Lung microvascular endothelial cell (primary cell): ENCODE measurements at regions not wholly inside any gene's neighbourhood (a gene's known extent, or its start where the extent isn't known, plus 50 kb on each side); places are given as distances from the start of the nearest gene placed in this dataset.

Experiments used
- DNase-seq, 2 donors: peaks; one replicate each; pipeline versions ENCODE4 v3.0.0 to v3.0.0-alpha.2; 2010; ENCODE audit warnings: low read depth in 2 of 2

GRCh38 chr16:7185165-7185564 is 147.5 kb upstream of the RBFOX1 start:
- no peak for DNase-seq

DNA sequence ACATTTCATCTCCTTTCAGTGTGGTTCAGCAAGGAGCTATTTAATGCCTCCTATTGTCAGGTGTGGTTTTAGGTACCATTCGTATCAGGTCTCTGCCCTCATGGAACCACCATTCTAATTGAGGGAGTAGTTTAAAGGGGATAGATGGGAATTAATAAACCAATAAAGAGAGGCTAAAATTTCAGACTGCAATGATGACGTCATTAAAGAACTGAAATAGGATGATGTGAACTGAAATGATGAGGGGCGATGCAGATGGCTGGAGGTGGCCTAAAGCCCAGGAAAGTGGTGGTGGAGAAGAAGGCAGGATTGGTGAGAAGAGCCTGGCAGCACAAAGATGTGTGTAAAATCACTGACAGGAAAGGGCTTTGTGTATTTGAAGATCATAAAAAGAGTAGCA is 148.9 kb upstream of the RBFOX1 start:
- DNase-seq = no peak

DNA sequence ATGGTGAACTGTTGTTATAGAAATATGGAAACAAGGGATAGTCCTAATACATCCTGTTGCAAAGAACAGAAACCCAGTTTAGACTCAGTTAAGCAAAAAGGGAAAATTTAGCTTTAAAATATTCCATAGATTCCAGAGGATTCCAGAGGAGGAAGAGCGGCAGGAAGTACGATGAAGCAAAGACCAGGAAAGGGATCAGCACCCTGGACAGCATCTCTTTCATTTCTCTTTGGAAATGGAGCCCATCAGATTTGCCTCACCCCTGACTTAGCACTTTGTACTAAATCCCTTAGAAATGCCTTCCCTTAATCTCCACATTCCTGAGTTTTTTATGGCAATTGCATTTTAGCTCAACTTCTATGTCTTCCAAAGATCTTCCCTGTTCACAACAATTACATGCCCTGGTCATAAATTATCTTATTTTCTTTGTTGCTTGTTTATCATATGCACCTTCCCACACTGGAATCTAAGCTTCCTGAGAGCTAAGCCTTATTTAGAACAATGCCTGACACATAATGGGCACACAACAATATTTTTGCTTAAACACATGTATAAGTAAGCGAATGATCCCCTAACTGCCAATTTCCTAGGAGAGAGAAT is 150.0 kb upstream of the RBFOX1 start:
- DNase-seq = no peak

DNA sequence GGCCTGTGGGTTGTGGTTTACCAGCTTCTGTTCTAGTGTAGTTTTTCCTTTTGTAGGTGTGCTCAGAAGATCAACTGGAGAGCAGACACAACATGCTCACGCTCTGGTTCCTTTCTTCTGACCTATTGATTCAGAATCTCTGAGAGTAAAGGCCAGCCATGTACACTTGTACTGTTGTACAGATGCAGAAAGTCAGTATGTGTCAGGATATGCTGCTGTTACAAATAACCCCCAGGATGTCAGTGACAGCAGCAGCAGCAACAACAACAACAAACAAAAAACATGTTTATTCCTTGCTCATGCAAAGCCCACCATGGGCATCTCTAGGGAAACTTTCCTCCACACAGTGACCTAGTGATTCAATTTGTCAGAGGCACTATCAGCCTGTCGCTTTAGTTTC is 154.8 kb upstream of the RBFOX1 start:
- no peak for DNase-seq

DNA sequence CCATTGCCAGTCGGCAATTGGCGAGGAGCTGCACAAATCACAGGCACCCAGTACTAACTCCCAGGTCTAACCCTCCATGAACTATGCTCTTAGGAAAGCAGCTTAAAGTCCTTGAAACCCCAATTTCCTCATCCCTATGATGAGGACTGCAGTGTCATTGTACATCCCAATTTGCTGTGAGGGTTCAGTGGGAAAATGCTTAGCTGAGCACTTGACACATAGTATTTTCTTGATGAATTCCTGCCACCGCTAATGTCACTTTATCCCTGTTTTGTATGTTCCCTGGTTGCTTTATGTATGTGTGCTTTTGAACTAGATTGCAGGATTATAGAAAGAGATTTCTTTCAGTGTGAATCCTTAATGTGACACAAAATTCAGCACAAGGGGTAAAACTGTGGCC is 161.5 kb upstream of the RBFOX1 start:
- DNase-seq = no peak

DNA sequence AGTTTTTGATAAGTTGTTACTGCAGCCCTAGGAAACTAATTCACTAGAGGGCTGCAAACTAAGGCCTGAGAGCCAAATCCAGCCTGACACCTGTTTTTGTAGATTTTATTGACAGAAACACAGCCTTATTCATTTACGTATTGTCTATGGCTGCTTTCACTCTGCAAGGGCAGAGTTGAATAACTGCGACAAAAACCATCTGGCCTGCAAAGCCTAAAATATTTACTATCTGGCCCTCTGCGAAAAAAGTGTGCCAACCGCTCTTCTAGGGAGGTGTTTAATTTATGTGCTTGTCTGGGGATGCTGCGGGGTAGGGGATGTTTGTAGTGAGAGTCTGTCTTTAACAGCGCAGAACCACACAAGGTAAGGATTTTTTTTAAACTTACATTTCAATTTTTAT is 165.0 kb upstream of the RBFOX1 start:
- DNase-seq = no peak

DNA sequence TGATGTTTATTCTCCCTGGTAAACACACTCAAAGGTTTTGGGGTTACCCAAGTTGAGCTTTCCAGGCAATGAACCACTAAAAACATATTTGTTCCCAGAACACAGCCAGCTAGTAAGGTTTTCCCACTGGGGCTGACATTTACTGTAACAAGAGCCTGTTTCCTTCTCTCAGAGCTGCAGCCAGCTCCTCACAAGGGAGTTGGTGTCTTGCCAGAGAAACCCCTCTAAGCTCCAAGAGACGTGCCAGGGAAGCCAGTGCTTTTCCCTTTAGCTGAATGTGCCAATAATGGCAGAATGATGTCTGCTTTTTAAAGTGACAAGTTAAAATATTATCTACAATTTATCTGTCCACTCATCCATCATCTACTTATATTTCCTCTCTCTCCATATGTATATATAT is 170.8 kb upstream of the RBFOX1 start:
- DNase-seq = no peak

DNA sequence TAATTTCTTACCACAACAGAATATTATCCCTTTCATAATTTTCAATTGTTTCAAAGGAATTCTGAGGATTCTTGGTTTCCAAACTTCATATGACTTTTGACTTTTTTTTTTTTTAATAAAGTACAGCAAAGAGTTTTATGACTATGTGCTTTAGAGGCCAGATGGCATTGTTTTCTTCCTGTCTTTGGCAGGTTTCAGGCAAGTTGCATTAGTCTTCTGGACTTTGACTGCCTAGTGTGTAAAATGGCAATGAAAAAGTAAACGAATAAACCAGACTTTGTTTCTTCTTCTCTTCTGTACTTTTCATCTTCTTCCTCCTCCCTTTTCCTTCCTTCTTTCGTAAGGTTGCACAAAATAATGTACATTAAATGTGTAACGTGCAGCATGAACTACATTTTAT is 172.6 kb upstream of the RBFOX1 start:
- no peak for DNase-seq

DNA sequence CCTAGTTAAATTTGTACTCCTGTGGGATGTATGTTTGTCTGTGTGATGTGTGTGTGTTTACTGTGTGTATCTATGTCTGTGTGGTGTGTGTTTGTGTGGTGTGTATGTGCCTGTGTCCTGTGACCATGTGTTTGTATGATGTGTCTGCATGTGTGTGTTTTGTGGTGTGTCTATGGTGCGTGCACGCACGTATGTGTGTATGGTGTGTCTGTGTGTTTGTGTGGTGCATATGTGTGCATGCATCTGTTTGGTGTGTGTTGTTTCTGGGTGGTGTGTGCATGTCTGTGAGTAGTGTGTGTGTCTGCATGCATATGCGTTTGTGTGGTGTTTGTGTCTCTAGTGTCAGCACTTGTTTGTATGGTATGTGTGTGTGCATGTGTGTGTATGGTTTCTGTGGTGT is 174.2 kb upstream of the RBFOX1 start:
- DNase-seq = no peak

DNA sequence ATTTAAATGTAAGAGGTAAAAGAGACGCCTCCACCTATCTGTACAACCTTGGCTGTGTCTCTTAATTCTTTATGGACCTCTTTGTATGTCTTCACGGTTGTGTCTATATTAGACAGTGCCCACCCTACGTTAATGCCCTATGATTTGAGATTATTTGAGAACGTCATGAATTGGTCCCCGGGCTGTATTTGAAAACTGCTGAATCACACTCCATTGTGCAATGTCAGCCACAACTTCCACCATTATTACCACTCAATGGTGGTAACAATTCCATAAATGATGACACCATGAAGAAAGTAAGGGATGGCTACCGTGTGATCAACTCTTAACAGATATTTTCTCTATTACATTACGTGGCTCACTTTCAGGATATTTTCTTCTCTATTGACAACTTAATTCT is 182.4 kb upstream of the RBFOX1 start:
- no peak for DNase-seq

GRCh38 chr16:7148606-7149005 is 184.0 kb upstream of the RBFOX1 start:
- DNase-seq = no peak

DNA sequence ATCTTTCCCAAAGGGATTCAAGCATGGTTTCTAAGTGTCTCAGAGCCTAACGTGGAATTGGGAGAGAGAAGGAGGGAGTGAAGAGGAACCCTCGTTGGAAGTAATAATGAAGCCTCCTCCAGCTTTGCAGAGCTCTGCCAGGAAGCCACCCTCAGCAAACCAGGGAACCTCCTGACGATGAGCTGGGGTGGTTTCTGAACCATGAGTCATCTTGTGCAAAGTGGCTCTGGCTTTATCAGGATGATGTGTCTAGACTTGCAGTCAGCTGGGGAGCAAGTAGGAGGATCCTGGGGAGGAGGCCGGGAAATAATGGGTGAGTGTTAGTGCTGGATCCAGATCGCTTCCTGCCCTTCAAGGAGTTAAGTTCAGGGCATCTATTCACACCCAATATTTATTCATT is 191.7 kb upstream of the RBFOX1 start:
- DNase-seq = no peak

GRCh38 chr16:7137560-7138330 is 194.9 kb upstream of the RBFOX1 start:
- no peak for DNase-seq

GRCh38 chr16:7132465-7132864 is 200.2 kb upstream of the RBFOX1 start:
- no peak for DNase-seq

- no peak for DNase-seq
These were observed 207.9 kb upstream of the RBFOX1 start for GRCh38 chr16:7124701-7125100.

DNA sequence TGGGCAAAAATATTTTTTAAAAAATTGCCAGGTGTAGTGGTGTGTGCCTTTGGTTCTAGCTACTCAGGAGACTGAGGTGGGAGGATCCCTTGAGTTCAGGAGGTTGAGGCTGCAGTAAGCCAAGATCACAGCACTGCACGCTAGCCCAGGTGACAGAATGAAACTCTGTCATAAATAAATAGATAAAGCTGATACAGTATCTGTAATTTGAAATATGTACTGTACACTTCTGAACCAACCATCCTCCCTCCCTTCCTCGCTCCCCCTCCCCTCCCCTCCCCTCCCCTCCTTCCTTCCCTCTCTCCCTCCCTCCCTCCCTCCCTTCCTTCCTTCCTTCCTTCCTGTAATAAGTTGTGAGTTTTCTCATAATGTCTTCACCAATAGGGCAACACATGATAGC is 208.4 kb upstream of the RBFOX1 start:
- no peak for DNase-seq

DNA sequence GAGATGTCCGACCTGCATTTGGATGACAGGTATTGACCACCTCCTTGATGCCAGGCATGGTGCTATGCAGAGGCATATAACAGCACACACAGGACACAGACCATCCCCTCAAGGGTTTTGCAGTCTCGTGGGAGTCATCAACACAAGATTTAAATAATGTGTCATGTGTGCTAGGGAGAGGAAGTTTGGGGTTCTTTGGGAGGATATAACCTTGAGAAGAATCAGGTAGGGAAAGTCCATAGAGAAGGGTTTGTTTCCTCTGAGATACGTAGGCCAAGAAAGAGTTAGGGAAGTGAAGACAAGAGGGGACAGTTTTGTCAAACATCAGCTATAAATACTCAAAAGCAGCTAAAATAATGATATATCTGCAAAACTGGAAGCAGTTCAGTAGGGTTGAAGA is 215.9 kb upstream of the RBFOX1 start:
- no peak for DNase-seq

GRCh38 chr16:7115898-7116297 is 216.7 kb upstream of the RBFOX1 start:
- DNase-seq = no peak

- no peak for DNase-seq
These were observed 218.7 kb upstream of the RBFOX1 start for GRCh38 chr16:7113949-7114348.

DNA sequence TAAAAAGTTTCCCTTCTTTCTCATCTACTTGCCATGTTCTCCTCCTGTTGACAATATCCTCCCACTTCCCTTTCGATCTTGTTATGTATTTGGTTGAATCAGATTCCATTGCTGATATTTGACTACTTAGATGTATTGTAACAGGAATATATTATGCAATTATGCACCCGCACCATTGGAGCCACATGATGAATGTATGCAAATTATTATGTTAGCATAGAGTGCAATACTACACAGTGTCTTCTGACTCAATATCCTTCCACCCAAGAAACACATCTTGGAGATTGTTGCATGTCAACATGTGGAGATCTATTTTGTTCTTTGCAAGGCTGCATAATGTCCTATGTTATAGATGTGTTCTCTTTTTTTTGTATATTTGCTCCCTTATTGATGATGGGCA is 219.2 kb upstream of the RBFOX1 start:
- DNase-seq = no peak

DNA sequence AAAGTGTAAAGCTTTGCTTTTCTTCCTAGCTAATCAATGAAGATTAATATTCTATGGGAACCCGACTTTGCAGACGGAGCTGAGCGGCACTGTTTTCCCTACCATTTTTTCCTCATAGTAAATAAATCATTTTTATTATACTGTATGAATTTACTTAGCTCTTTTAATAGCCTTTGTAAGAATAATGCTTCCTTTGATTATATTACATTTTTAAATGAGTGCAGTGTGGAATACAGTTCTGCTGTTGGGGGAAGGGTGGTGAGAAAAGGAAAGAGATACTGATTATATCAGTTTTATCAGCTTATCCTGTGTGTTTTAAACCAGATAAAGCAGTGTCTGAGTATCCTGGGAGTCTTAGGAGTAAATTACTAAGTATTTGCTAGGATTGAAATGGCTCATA is 221.4 kb upstream of the RBFOX1 start:
- no peak for DNase-seq

GRCh38 chr16:7107436-7107835 is 225.2 kb upstream of the RBFOX1 start:
- no peak for DNase-seq

DNA sequence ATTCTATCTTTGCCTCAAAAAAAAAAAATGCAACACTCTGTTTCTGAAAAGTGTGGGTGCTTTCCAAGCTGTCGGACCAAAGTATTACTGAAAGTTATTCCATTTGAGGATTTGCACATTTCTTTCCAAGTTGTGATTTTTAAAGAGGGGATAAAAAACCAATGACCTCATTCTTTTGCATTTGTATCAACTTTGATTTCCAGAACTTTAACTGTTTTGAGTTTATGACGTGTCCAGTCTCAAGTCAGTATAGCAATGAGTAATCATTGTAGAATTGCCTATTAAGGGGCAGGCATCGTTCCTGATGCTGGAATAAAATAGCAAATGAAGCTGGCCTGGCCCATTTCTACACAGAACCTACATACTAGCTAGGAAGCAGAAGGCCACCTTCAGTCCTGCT is 229.6 kb upstream of the RBFOX1 start:
- no peak for DNase-seq

- no peak for DNase-seq
These were observed 231.6 kb upstream of the RBFOX1 start for GRCh38 chr16:7101054-7101453.
